ENCODE measurements at regions not wholly inside any gene's neighbourhood (a gene's known extent, or its start where the extent isn't known, plus 50 kb on each side); places are given as distances from the start of the nearest gene placed in this dataset.
A peak's percentile ranks its signal among the peaks of the same experiment; 100 is the strongest.

GRCh38 chr7:106486331-106486730 is 174.6 kb downstream of the CCDC71L start:
- 70% methylated on average over 3 of the region's 3 CpGs for WGBS, 2 donors
- H3K4me3 ChIP-seq (ENCODE audit: low read depth, poor library complexity, severe bottlenecking) = no peak overlapping the region
- intact Hi-C loops (cut with DNase I; ENCODE audit: low total_unique reads) = no loop called here
- no peak for DNase-seq (ENCODE audit: low spot score in 2 of 2)
- TF ChIP-seq CTCF (IDR thresholded peaks at IDR 0.05) (no peak), POLR2A (IDR thresholded peaks at IDR 0.05) (no peak)

GRCh38 chr7:106485919-106486318 is 175.0 kb downstream of the CCDC71L start:
- no peak for DNase-seq (ENCODE audit: low spot score in 2 of 2)
- intact Hi-C loops (cut with DNase I; ENCODE audit: low total_unique reads) = no loop called here
- no peak for TF ChIP-seq POLR2A (IDR thresholded peaks at IDR 0.05)
- TF ChIP-seq CTCF (IDR thresholded peaks at IDR 0.05) = no peak
- WGBS, 2 donors = 74 to 76% methylated on average over 1 of the region's 1 CpG
- no peak overlapping the region for H3K4me3 ChIP-seq (ENCODE audit: low read depth, poor library complexity, severe bottlenecking)

GRCh38 chr7:106485031-106485551 is 175.9 kb downstream of the CCDC71L start:
- 42 to 73% methylated on average over 1 of the region's 1 CpG for WGBS, 2 donors
- no peak for DNase-seq (ENCODE audit: low spot score in 2 of 2)
- TF ChIP-seq CTCF (IDR thresholded peaks at IDR 0.05) = no peak
- TF ChIP-seq POLR2A (IDR thresholded peaks at IDR 0.05) = no peak
- H3K4me3 ChIP-seq (ENCODE audit: low read depth, poor library complexity, severe bottlenecking) = no peak overlapping the region
- intact Hi-C loops (cut with DNase I; ENCODE audit: low total_unique reads) = no loop called here

DNA sequence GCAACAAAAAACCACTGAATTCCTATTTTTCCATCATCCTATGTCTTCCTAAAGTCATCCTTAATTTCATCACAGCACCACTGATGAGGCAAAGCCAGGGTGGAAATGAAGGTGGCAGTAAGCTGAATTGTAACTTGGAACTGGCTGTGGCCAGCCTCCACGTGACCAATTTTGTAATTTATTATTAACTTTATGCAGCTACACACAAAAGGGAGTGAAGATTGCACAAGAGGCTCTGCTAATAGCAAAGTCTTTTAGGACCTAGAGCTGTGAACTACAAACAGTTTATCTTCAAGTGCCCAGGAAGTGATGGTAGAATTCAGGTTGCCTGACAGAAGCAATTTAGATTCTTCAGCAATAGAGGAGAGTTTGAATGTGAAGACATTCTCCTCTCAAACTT is 176.4 kb downstream of the CCDC71L start:
- intact Hi-C loops (cut with DNase I; ENCODE audit: low total_unique reads) = no loop called here
- TF ChIP-seq CTCF (IDR thresholded peaks at IDR 0.05) (no peak), POLR2A (IDR thresholded peaks at IDR 0.05) (no peak)
- DNase-seq (ENCODE audit: low spot score in 2 of 2) = peak in 1 of 2 donors; percentile 52
- WGBS, 2 donors = 24 to 39% methylated on average over 1 of the region's 1 CpG
- H3K4me3 ChIP-seq (ENCODE audit: low read depth, poor library complexity, severe bottlenecking) = no peak overlapping the region

DNA sequence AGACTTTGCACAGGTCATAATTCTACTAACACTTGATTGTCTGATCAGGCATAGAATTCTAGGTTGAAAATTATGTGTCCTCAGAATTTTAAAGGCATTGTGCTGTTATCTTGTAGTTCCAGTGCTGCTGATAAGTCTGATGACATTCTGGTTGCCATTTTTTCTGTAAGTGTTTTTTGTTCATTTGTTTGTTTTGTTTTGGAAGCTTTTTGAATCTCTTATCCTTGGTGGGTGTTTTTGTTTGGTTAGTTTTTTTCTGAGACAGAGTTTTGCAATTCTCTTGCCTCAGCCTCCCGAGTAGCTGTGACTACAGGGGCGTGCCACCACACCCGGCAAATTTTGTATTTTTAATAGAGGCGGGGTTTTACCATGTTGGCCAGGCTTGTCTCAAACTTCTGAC is 178.9 kb downstream of the CCDC71L start:
- H3K4me3 ChIP-seq (ENCODE audit: low read depth, poor library complexity, severe bottlenecking) = no peak overlapping the region
- TF ChIP-seq CTCF (IDR thresholded peaks at IDR 0.05) = no peak
- no peak for TF ChIP-seq POLR2A (IDR thresholded peaks at IDR 0.05)
- DNase-seq (ENCODE audit: low spot score in 2 of 2) = no peak
- intact Hi-C loops (cut with DNase I; ENCODE audit: low total_unique reads) = no loop called here
- 91 to 94% methylated on average over 4 of the region's 4 CpGs for WGBS, 2 donors

- H3K4me3 ChIP-seq (ENCODE audit: low read depth, poor library complexity, severe bottlenecking) = no peak overlapping the region
- WGBS, 2 donors = 28 to 30% methylated on average over 3 of the region's 3 CpGs
- DNase-seq (ENCODE audit: low spot score in 2 of 2) = no peak
- intact Hi-C loops (cut with DNase I; ENCODE audit: low total_unique reads) = no loop called here
- no peak for TF ChIP-seq CTCF (IDR thresholded peaks at IDR 0.05)
- TF ChIP-seq POLR2A (IDR thresholded peaks at IDR 0.05) = no peak
Observed at GRCh38 chr7:106480616-106481031, 180.3 kb downstream of the CCDC71L start.
